Activated CD8-positive, alpha-beta memory T cell treated with anti-CD3 and anti-CD28 coated beads for 24 hours (primary cell): ENCODE measurements at regions not wholly inside any gene's neighbourhood (a gene's known extent, or its start where the extent isn't known, plus 50 kb on each side); places are given as distances from the start of the nearest gene placed in this dataset.
"Not testable (repeated sequence)": the region's sequence is repeated elsewhere in the genome, so short reads cannot be mapped to it uniquely, and the experiment has no call there.

Experiments used
- DNase-seq: peaks from one replicate; pipeline ENCODE4 v3.0.0-alpha.2; 2020

DNA sequence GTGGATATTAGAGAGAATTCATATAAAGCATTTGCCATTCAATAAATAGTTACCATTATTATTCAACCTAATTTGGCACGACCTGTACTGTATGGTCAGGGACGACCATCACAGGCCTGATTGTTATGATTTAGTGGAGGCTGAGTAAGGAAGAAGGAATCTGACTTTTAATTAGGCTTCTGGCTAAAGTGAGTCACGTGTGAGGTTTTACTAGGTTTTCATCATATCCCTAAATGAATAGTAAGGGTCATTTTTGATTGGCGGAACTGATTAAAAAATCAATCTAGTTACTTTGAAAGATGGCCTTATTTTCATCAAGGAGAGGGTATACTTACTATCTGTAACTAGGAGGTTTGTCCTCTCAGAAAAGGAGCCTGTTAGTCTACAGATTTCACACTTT, 143.4 kb downstream of the ADCYAP1 start:
- DNase-seq: no peak

- no peak for DNase-seq
These were observed 144.5 kb downstream of the ADCYAP1 start for GRCh38 chr18:1049173-1049572.

DNA sequence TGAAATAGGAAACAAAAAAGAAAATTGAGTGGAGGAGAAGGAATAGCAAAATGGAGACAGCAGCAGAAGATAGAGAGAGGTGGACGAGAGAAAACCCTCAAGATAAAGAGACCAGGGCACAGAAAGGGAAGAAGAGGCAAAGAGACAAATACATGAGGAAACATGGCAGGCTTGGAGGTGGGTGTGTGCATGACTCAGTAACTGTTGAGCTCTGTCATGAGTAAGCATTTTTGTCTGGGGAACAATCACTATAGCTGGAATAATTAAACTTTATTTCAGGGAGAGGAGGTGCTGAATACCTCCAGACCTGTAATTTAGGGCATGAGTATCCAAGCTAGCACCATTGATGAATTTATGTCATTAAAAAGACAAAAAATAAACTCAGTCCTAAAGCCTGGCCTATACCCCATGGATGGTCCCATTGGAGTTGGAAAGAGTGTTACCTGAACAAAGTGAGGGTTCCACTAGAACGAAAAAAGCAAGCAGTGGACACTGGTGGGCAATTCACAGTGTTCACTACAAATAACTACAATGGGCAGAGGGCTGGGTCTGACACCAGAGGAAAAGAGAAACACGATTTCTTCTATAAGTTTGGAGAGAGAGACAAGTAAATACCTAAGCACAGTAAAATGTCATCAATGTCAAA, 145.5 kb downstream of the ADCYAP1 start:
- no peak for DNase-seq

- no peak for DNase-seq
These were observed 147.6 kb downstream of the ADCYAP1 start for GRCh38 chr18:1052301-1052700.

DNA sequence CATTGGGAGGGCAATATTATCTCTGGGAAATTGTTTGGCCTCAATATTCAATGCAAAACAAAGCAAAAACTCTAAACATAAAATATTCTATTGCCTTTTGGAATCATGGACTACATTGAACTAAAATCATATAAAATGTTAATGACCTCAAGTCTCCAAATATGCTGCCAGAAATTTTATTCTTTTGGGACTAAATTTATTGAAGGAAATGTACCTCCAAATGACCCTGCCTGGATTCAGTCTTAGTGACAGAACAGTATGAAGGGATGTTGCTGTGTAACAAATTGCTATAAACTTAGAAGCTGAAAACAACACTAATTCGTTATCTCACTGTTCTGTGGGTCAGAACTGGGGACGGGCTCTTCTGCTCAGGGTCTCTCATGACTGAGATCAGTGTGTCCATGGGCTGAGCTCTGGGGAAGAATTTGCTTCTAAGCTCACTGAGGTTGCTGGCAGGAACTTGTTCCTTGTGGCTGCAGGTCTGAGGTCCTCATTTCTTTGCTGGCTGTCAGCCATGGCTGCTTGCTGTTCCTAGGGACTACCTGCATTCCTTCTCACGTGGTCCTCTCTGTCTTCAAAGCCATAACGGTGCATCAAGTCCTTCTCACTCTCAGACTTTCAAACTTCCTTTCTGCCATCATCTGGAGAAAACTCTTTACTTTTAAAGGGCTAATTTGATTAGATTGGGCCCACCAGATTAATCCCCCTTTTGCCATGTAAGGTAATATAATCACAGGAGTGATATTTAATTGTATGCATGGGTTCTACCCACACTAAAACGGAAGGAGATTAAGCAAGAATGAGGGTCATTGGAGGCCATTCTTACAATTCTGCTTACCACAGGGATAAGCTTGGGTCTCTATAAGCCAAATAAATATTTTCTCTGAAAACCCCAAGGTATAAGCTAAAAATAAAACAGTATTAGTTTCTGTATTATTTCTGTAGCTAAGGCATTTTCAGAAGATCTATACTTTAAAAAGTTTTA, 149.0 kb downstream of the ADCYAP1 start:
- no peak for DNase-seq

DNA sequence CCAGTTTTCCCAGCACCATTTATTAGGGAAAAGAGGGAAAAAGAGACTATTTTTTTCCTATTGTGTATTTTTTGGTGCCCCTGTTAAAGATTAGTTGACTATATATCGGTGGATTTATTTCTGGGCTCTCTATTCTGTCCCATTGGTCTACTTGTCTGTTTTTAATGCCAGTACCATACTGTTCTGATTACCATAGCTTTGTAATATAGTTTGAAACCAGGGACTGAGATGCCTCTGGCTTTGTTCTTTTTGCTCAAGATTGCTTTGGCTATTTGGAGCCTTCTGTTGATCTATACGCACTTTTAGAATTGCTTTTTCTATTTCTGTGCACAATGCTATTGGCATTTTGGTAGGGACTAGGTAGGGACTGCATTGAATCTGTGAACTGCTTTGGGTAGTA, 151.7 kb downstream of the ADCYAP1 start:
- no peak for DNase-seq

- DNase-seq: no peak
These were observed 152.7 kb downstream of the ADCYAP1 start for GRCh38 chr18:1057367-1057766.

GRCh38 chr18:1062588-1062987, 157.9 kb downstream of the ADCYAP1 start:
- DNase-seq: no peak

DNA sequence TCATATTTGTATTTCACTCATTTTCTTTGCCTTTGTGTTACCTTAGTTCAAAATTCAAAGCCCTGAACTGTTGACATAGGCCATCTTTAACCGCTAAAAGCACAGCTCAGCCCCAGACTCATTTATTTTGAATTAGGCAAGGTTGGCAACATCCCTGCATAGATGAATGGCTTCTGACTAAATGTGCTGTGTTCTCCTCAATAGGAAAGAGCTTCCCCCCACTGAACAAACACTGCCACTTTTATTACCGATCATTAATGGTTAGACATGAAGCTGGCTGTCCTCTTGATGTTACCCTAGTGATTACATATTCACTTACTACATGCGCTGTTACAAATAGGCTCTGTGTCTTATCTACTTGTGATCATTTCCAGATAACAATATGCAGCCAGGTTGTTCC, 170.7 kb downstream of the ADCYAP1 start:
- DNase-seq: no peak

GRCh38 chr18:1075876-1076275, 171.2 kb downstream of the ADCYAP1 start:
- no peak for DNase-seq

- DNase-seq: no peak
These were observed 173.6 kb downstream of the ADCYAP1 start for GRCh38 chr18:1078301-1078700.

DNA sequence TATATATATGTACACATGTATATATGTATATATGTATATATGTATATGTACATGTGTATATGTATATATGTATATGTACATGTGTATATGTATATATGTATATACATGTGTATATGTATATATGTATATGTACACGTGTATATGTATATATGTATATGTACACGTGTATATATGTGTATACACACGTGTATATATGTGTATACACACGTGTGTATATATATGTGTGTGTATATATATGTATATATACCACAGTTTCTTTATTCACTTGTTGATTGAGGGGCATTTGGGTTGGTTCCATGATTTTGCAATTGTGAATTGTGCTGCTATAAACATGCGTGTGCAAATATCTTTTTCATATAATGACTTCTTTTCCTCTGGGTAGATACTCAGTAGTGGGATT, 179.0 kb downstream of the ADCYAP1 start:
- DNase-seq: not testable (repeated sequence)

- no peak for DNase-seq
These were observed 186.1 kb downstream of the ADCYAP1 start for GRCh38 chr18:1090758-1091157.

DNA sequence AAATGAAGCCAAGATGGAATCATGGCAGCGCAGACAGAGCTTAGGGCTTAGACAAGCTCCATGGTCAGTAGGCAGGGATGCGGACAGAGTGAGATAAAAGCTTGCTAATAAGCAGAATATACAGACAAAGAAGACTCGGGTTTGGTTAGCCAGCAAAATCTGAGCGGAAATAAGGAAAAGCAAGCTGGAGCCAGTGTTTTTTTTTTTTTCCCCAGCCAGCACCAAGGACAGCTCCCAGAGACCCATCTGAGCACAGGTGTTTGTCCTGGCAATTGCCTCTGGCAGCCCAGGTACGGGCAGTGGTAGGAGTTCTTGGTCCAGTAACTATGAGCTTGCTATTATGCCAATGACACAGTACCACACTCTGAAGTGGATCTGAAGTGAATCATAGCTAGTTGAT, 187.6 kb downstream of the ADCYAP1 start:
- DNase-seq: no peak

DNA sequence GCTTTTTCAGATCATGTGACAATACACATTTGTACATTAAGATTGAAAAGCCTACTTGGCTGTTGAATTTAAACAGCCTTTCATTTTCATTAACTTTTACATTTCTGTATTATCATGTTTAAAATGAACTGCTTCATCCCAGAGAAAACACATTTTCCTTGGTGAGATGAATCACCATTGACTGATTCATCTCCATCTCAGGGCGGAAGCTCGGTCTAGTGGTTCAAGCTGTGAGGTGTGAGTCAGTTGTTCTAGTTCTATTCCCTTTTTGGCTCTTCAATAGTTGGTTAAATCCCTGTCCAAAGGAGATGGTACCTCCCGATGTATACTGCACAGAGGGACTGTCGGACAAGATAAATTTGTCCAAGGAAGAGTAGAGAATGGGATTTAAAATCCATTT, 189.7 kb downstream of the ADCYAP1 start:
- DNase-seq: no peak

GRCh38 chr18:1097991-1098735, 193.5 kb downstream of the ADCYAP1 start:
- not testable (repeated sequence) for DNase-seq

GRCh38 chr18:1102848-1103247, 198.2 kb downstream of the ADCYAP1 start:
- DNase-seq: no peak

DNA sequence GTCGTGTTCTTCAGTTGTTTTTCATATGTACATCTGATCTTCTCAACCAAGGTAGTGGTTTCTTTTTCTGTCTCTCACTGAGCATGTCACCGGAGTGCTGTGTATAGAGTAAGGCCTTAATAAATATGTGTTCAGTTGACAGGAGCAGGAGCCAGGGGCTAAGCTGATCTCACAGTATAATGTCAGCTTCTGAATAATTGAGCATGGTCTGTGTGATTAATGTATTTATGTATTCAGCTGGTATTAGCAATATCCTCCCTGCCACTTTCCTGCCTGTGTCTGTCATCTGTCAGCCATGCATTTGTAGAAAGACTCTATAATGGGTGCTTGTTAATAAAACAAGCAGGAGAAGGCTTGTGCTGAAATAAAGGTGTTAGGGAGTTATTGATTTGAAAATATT, 198.9 kb downstream of the ADCYAP1 start:
- DNase-seq: no peak

GRCh38 chr18:1104181-1104881, 199.7 kb downstream of the ADCYAP1 start:
- no peak for DNase-seq

- DNase-seq: no peak
These were observed 219.8 kb downstream of the ADCYAP1 start for GRCh38 chr18:1124495-1124894.

GRCh38 chr18:1133541-1133940, 228.9 kb downstream of the ADCYAP1 start:
- DNase-seq: no peak

DNA sequence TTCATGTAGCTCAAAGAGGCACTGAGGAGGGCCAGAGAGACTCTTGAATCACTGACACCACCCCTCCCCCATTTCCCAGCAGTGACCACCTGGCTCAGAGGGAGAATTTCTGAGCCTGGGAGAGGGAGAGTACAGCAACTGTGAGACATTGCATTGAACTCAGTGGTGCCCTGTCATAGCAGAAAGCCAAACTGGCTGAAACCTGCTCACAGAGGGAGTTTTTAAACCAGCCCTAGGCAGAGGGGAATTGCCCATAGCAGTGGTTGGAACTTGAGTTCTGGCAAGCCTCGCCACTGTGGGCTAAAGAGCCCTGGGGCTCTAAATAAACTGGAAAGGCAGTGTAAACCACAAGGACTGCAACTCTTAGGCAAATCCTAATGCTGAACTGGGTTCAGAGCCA, 243.1 kb downstream of the ADCYAP1 start:
- no peak for DNase-seq

- DNase-seq: no peak
These were observed 245.0 kb downstream of the ADCYAP1 start for GRCh38 chr18:1149709-1150108.
